ENCODE measurements at regions not wholly inside any gene's neighbourhood (a gene's known extent, or its start where the extent isn't known, plus 50 kb on each side); places are given as distances from the start of the nearest gene placed in this dataset.
A peak's percentile ranks its signal among the peaks of the same experiment; 100 is the strongest.

- Mint-ChIP-seq H3K27me3 (peaks cover 9 to 20% of the 10 kb centered on the region in 2 donors), H3K4me1 (no peaks in the 10 kb centered on the region), H3K9me3 (no peaks in the 10 kb centered on the region), H3K27ac (no peak overlapping the region), H3K36me3 (no peaks in the 10 kb centered on the region), H3K4me3 (no peak overlapping the region)
- H3K4me3 ChIP-seq (ENCODE audit: control insufficient read depth in 1 of 2, extremely low read depth in 1 of 2, low read length in 1 of 2): no peak overlapping the region
- ATAC-seq (replicated peaks in 1 of 4) (no peak), DNase-seq (no peak)
- H3K4me1 ChIP-seq (ENCODE audit: control insufficient read depth in 1 of 2, extremely low read depth in 1 of 2, insufficient read depth in 2 of 2, low read length in 2 of 2): no peaks in the 10 kb centered on the region
- no peak overlapping the region for H3K27ac ChIP-seq (ENCODE audit: low read length)
- CTCF ChIA-PET: no interaction called here
- peaks cover 0 to 20% of the 10 kb centered on the region in 2 experiments for H3K27me3 ChIP-seq (replicated peaks in 1 of 2; ENCODE audit: control insufficient read depth in 2 of 2, extremely low read depth in 1 of 2, insufficient read depth in 2 of 2, low read length in 1 of 2)
- POLR2A ChIA-PET: no interaction called here
- H3K36me3 ChIP-seq (ENCODE audit: control insufficient read depth in 2 of 2, extremely low read depth in 1 of 2, insufficient read depth in 1 of 2, low read length in 1 of 2): no peaks in the 10 kb centered on the region
- no peaks in the 10 kb centered on the region for H3K9me3 ChIP-seq
- 100% methylated on average over 1 of the region's 1 CpG for WGBS (ENCODE audit: insufficient coverage)
These were observed 208.8 kb downstream of the FOXD2 start for GRCh38 chr1:47646676-47647075.

- Histone ChIP-seq H3K27ac (ENCODE audit: low read length) (no peak overlapping the region), H3K9me3 (no peaks in the 10 kb centered on the region), H3K27me3 (replicated peaks in 1 of 2; ENCODE audit: control insufficient read depth in 2 of 2, extremely low read depth in 1 of 2, insufficient read depth in 2 of 2, low read length in 1 of 2) (peaks cover 0 to 24% of the 10 kb centered on the region in 2 experiments), H3K36me3 (ENCODE audit: control insufficient read depth in 2 of 2, extremely low read depth in 1 of 2, insufficient read depth in 1 of 2, low read length in 1 of 2) (no peaks in the 10 kb centered on the region), H3K4me1 (ENCODE audit: control insufficient read depth in 1 of 2, extremely low read depth in 1 of 2, insufficient read depth in 2 of 2, low read length in 2 of 2) (no peaks in the 10 kb centered on the region), H3K4me3 (ENCODE audit: control insufficient read depth in 1 of 2, extremely low read depth in 1 of 2, low read length in 1 of 2) (no peak overlapping the region)
- no peaks in the 10 kb centered on the region for H3K36me3 Mint-ChIP-seq
- no peak for ATAC-seq (replicated peaks in 1 of 4)
- H3K27me3 Mint-ChIP-seq: peaks cover 7 to 17% of the 10 kb centered on the region in 2 donors
- ChIA-PET CTCF (no interaction called here), POLR2A (no interaction called here)
- no peak for DNase-seq
- no peak overlapping the region for H3K27ac Mint-ChIP-seq
- no peaks in the 10 kb centered on the region for H3K4me1 Mint-ChIP-seq
- WGBS (ENCODE audit: insufficient coverage): 86% methylated on average over 4 of the region's 5 CpGs
- no peaks in the 10 kb centered on the region for H3K9me3 Mint-ChIP-seq
- no peak overlapping the region for H3K4me3 Mint-ChIP-seq
These were observed 209.5 kb downstream of the FOXD2 start for GRCh38 chr1:47647327-47647845.

- ATAC-seq (replicated peaks in 1 of 4) (no peak), DNase-seq (peak in 1 of 35 experiments; percentile 2)
- Histone ChIP-seq H3K36me3 (ENCODE audit: control insufficient read depth in 2 of 2, extremely low read depth in 1 of 2, insufficient read depth in 1 of 2, low read length in 1 of 2) (no peaks in the 10 kb centered on the region), H3K4me1 (ENCODE audit: control insufficient read depth in 1 of 2, extremely low read depth in 1 of 2, insufficient read depth in 2 of 2, low read length in 2 of 2) (no peaks in the 10 kb centered on the region), H3K27me3 (replicated peaks in 1 of 2; ENCODE audit: control insufficient read depth in 2 of 2, extremely low read depth in 1 of 2, insufficient read depth in 2 of 2, low read length in 1 of 2) (peaks cover 0 to 26% of the 10 kb centered on the region in 2 experiments), H3K27ac (ENCODE audit: low read length) (no peak overlapping the region), H3K4me3 (ENCODE audit: control insufficient read depth in 1 of 2, extremely low read depth in 1 of 2, low read length in 1 of 2) (no peak overlapping the region), H3K9me3 (no peaks in the 10 kb centered on the region)
- Mint-ChIP-seq H3K9me3 (no peaks in the 10 kb centered on the region), H3K27ac (no peak overlapping the region), H3K4me1 (no peaks in the 10 kb centered on the region), H3K36me3 (no peaks in the 10 kb centered on the region), H3K27me3 (peaks cover 6 to 12% of the 10 kb centered on the region in 2 donors), H3K4me3 (no peak overlapping the region)
- WGBS (ENCODE audit: insufficient coverage): 85% methylated on average over 5 of the region's 7 CpGs
- ChIA-PET CTCF (no interaction called here), POLR2A (no interaction called here)
These were observed 212.4 kb downstream of the FOXD2 start for GRCh38 chr1:47650205-47650604.

- H3K4me3 ChIP-seq (ENCODE audit: control insufficient read depth in 1 of 2, extremely low read depth in 1 of 2, low read length in 1 of 2): no peak overlapping the region
- DNase-seq (peak in 1 of 35 experiments; percentile 14), ATAC-seq (replicated peaks in 1 of 4) (no peak)
- no CpG with 5 or more reads among the region's 1 CpG for WGBS (ENCODE audit: insufficient coverage)
- H3K9me3 Mint-ChIP-seq: no peaks in the 10 kb centered on the region
- H3K36me3 Mint-ChIP-seq: no peaks in the 10 kb centered on the region
- no peak overlapping the region for H3K27ac Mint-ChIP-seq
- peaks cover 0 to 28% of the 10 kb centered on the region in 2 experiments for H3K27me3 ChIP-seq (replicated peaks in 1 of 2; ENCODE audit: control insufficient read depth in 2 of 2, extremely low read depth in 1 of 2, insufficient read depth in 2 of 2, low read length in 1 of 2)
- H3K4me1 Mint-ChIP-seq: no peaks in the 10 kb centered on the region
- H3K27ac ChIP-seq (ENCODE audit: low read length): no peak overlapping the region
- ChIA-PET CTCF (no interaction called here), POLR2A (no interaction called here)
- peaks cover 8 to 10% of the 10 kb centered on the region in 2 donors for H3K27me3 Mint-ChIP-seq
- H3K36me3 ChIP-seq (ENCODE audit: control insufficient read depth in 2 of 2, extremely low read depth in 1 of 2, insufficient read depth in 1 of 2, low read length in 1 of 2): no peaks in the 10 kb centered on the region
- H3K4me3 Mint-ChIP-seq: no peak overlapping the region
- H3K4me1 ChIP-seq (ENCODE audit: control insufficient read depth in 1 of 2, extremely low read depth in 1 of 2, insufficient read depth in 2 of 2, low read length in 2 of 2): no peaks in the 10 kb centered on the region
- H3K9me3 ChIP-seq: no peaks in the 10 kb centered on the region
These were observed 212.8 kb downstream of the FOXD2 start for GRCh38 chr1:47650611-47651010.

GRCh38 chr1:47651311-47652089 is 213.7 kb downstream of the FOXD2 start:
- no peak overlapping the region for H3K27ac ChIP-seq (ENCODE audit: low read length)
- H3K36me3 Mint-ChIP-seq: no peaks in the 10 kb centered on the region
- peaks cover 0 to 30% of the 10 kb centered on the region in 2 experiments for H3K27me3 ChIP-seq (replicated peaks in 1 of 2; ENCODE audit: control insufficient read depth in 2 of 2, extremely low read depth in 1 of 2, insufficient read depth in 2 of 2, low read length in 1 of 2)
- H3K36me3 ChIP-seq (ENCODE audit: control insufficient read depth in 2 of 2, extremely low read depth in 1 of 2, insufficient read depth in 1 of 2, low read length in 1 of 2): no peaks in the 10 kb centered on the region
- H3K9me3 Mint-ChIP-seq: no peaks in the 10 kb centered on the region
- no peaks in the 10 kb centered on the region for H3K9me3 ChIP-seq
- ChIA-PET POLR2A (no interaction called here), CTCF (no interaction called here)
- WGBS (ENCODE audit: insufficient coverage): 82% methylated on average over 7 of the region's 9 CpGs
- no peaks in the 10 kb centered on the region for H3K4me1 Mint-ChIP-seq
- H3K27me3 Mint-ChIP-seq: peaks cover 13 to 16% of the 10 kb centered on the region in 2 donors
- no peaks in the 10 kb centered on the region for H3K4me1 ChIP-seq (ENCODE audit: control insufficient read depth in 1 of 2, extremely low read depth in 1 of 2, insufficient read depth in 2 of 2, low read length in 2 of 2)
- no peak overlapping the region for H3K4me3 Mint-ChIP-seq
- DNase-seq (peak in 1 of 35 experiments; percentile 10), ATAC-seq (replicated peaks in 1 of 4) (no peak)
- no peak overlapping the region for H3K27ac Mint-ChIP-seq
- no peak overlapping the region for H3K4me3 ChIP-seq (ENCODE audit: control insufficient read depth in 1 of 2, extremely low read depth in 1 of 2, low read length in 1 of 2)

- no peaks in the 10 kb centered on the region for H3K9me3 Mint-ChIP-seq
- no peaks in the 10 kb centered on the region for H3K9me3 ChIP-seq
- H3K36me3 ChIP-seq (ENCODE audit: control insufficient read depth in 2 of 2, extremely low read depth in 1 of 2, insufficient read depth in 1 of 2, low read length in 1 of 2): no peaks in the 10 kb centered on the region
- ChIA-PET POLR2A (no interaction called here), CTCF (no interaction called here)
- no peak overlapping the region for H3K27ac ChIP-seq (ENCODE audit: low read length)
- WGBS (ENCODE audit: insufficient coverage): 67% methylated on average over 1 of the region's 5 CpGs
- ATAC-seq (replicated peaks in 1 of 4): no peak
- H3K27me3 ChIP-seq (replicated peaks in 1 of 2; ENCODE audit: control insufficient read depth in 2 of 2, extremely low read depth in 1 of 2, insufficient read depth in 2 of 2, low read length in 1 of 2): peaks cover 0 to 30% of the 10 kb centered on the region in 2 experiments
- no peak overlapping the region for H3K27ac Mint-ChIP-seq
- H3K36me3 Mint-ChIP-seq: no peaks in the 10 kb centered on the region
- H3K27me3 Mint-ChIP-seq: peaks cover 25 to 32% of the 10 kb centered on the region in 2 donors
- H3K4me1 Mint-ChIP-seq: no peaks in the 10 kb centered on the region
- no peak overlapping the region for H3K4me3 ChIP-seq (ENCODE audit: control insufficient read depth in 1 of 2, extremely low read depth in 1 of 2, low read length in 1 of 2)
- H3K4me1 ChIP-seq (ENCODE audit: control insufficient read depth in 1 of 2, extremely low read depth in 1 of 2, insufficient read depth in 2 of 2, low read length in 2 of 2): no peaks in the 10 kb centered on the region
- peak in 1 of 35 experiments; percentile 15 for DNase-seq
- no peak overlapping the region for H3K4me3 Mint-ChIP-seq
These were observed 217.9 kb downstream of the FOXD2 start for GRCh38 chr1:47655521-47656300.
